ENCODE measurements at regions not wholly inside any gene's neighbourhood (a gene's known extent, or its start where the extent isn't known, plus 50 kb on each side); places are given as distances from the start of the nearest gene placed in this dataset.

DNA sequence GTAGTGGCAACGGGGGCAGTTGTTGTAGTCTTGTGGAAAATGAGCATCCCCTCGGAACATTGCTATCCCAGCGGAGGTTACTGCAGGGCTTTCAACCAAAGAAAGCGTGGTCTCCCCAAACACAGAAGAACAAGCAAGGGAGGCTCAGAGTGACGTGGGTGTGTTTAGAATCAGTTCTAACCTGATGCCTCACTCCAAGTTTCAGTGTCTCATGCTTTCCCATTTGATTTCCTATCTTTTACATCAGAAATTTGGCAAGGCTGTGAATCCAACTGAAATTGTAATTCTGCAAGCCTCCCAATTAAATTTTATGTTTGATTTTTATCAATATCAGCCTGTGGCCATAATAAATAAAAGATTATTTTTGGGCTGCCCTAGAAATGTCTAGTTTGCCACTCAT lies 156.1 kb upstream of the LNX1 start:
- intact Hi-C loops (cut with micrococcal nuclease; ENCODE audit: unreplicated experiment), result no loop called here

DNA sequence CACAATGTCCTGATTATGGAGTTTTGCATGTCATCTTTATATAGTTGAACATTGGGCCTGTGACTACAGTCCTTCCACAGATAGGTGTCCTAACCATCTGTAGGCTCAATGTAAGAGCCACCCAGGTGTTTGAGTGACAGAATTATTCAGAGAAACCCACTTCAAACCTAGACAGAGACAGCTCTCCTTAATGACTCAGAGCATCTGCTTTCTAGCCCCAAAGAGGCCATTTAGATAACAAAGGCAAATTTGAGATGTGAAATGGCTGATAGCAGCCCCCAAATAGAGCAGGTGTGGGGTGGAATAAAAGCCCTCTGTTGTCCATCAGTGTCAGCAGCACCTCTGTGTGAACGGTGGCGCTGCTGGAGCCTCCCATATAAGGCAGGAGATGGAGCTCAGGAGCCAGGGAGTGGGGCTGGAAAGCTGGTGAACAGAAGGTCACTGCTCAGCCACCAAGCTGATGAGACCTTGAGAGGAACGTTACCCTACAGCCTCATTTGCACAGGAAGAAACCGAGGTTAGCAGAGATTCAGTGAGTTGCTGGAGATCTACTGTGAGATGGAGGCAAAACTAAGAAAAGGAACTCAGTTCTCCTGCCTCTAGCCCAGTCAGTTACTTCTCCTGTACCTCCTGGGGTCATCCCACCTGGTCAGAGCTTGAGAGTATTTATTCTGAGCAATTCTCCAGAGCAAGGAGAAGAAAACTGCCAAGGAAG lies 153.3 kb upstream of the LNX1 start:
- Histone ChIP-seq H3K4me3 (ENCODE audit: low read depth in 2 of 2, low read length in 2 of 2) (no peak overlapping the region), H3K4me1 (ENCODE audit: control insufficient read depth, insufficient read depth, low read length) (no peaks in the 10 kb centered on the region), H3K27ac (ENCODE audit: low read length) (no peak overlapping the region), H3K27me3 (ENCODE audit: control insufficient read depth, insufficient read depth, low read length) (no peaks in the 10 kb centered on the region), H3K36me3 (ENCODE audit: control insufficient read depth, insufficient read depth, low read length) (no peaks in the 10 kb centered on the region), H3K9me3 (ENCODE audit: control insufficient read depth, insufficient read depth, low read depth, low read length) (no peaks in the 10 kb centered on the region)
- BruUV-seq (replicated peaks), result no TSS peak
- in situ Hi-C loops (cut with HindIII; ENCODE audit: low pct_unique_long_range_greater_than_20kb, low sequenced_read_pairs), result no loop called here
- ChIA-PET CTCF (no interaction called here), POLR2A (no interaction called here)
- ATAC-seq (no peak), DNase-seq (ENCODE audit: low read depth, low spot score) (no peak)
- intact Hi-C loops (cut with micrococcal nuclease; ENCODE audit: unreplicated experiment), result no loop called here
- TF ChIP-seq, protein P1, sequence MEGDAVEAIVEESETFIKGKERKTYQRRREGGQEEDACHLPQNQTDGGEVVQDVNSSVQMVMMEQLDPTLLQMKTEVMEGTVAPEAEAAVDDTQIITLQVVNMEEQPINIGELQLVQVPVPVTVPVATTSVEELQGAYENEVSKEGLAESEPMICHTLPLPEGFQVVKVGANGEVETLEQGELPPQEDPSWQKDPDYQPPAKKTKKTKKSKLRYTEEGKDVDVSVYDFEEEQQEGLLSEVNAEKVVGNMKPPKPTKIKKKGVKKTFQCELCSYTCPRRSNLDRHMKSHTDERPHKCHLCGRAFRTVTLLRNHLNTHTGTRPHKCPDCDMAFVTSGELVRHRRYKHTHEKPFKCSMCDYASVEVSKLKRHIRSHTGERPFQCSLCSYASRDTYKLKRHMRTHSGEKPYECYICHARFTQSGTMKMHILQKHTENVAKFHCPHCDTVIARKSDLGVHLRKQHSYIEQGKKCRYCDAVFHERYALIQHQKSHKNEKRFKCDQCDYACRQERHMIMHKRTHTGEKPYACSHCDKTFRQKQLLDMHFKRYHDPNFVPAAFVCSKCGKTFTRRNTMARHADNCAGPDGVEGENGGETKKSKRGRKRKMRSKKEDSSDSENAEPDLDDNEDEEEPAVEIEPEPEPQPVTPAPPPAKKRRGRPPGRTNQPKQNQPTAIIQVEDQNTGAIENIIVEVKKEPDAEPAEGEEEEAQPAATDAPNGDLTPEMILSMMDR (IDR thresholded peaks at IDR 0.05), result no peak
- TF ChIP-seq POLR2AphosphoS5 (IDR thresholded peaks at IDR 0.05; ENCODE audit: low read depth, low read length) (no peak), SIN3A (IDR thresholded peaks at IDR 0.05; ENCODE audit: borderline replicate concordance, insufficient read depth, low read depth, low read length) (no peak), REST (IDR thresholded peaks at IDR 0.05; ENCODE audit: insufficient read depth in 1 of 2, low read depth in 2 of 2, low read length in 1 of 2) (no peak), TCF7L2 (IDR thresholded peaks at IDR 0.05; ENCODE audit: low read depth, low read length) (no peak)

More for the DNA sequence above, 156.1 kb upstream of the LNX1 start:
- Histone ChIP-seq H3K27me3 (ENCODE audit: control insufficient read depth, insufficient read depth, low read length) (no peaks in the 10 kb centered on the region), H3K36me3 (ENCODE audit: control insufficient read depth, insufficient read depth, low read length) (no peaks in the 10 kb centered on the region), H3K9me3 (ENCODE audit: control insufficient read depth, insufficient read depth, low read depth, low read length) (no peaks in the 10 kb centered on the region), H3K4me1 (ENCODE audit: control insufficient read depth, insufficient read depth, low read length) (no peaks in the 10 kb centered on the region), H3K4me3 (ENCODE audit: low read depth in 2 of 2, low read length in 2 of 2) (no peak overlapping the region), H3K27ac (ENCODE audit: low read length) (no peak overlapping the region)
- POLR2A ChIA-PET, result no interaction called here
- in situ Hi-C loops (cut with HindIII; ENCODE audit: low pct_unique_long_range_greater_than_20kb, low sequenced_read_pairs), result no loop called here
- no peak for TF ChIP-seq POLR2AphosphoS5 (IDR thresholded peaks at IDR 0.05; ENCODE audit: low read depth, low read length)
- TF ChIP-seq REST (IDR thresholded peaks at IDR 0.05; ENCODE audit: insufficient read depth in 1 of 2, low read depth in 2 of 2, low read length in 1 of 2), result no peak
- TF ChIP-seq SIN3A (IDR thresholded peaks at IDR 0.05; ENCODE audit: borderline replicate concordance, insufficient read depth, low read depth, low read length), result no peak
- TF ChIP-seq, protein P1 (IDR thresholded peaks at IDR 0.05), result no peak
- TF ChIP-seq TCF7L2 (IDR thresholded peaks at IDR 0.05; ENCODE audit: low read depth, low read length), result no peak
- CTCF ChIA-PET, result no interaction called here
- ATAC-seq (no peak), DNase-seq (ENCODE audit: low read depth, low spot score) (no peak)
- BruUV-seq (replicated peaks), result no TSS peak

Measured in Panc1 (cell line).